ENCODE measurements at regions not wholly inside any gene's neighbourhood (a gene's known extent, or its start where the extent isn't known, plus 50 kb on each side); places are given as distances from the start of the nearest gene placed in this dataset.
A peak's percentile ranks its signal among the peaks of the same experiment; 100 is the strongest.

- no peak for FAIRE-seq
Observed at GRCh38 chr3:170660139-170660538, 74.3 kb upstream of the SLC7A14 start.

GRCh38 chr3:170657312-170657711, 71.4 kb upstream of the SLC7A14 start:
- in situ Hi-C loops (cut with MboI), result no loop called here
- no peak for TF ChIP-seq E2F1 (CRISPR knock-in tag; IDR thresholded peaks at IDR 0.05)
- TF ChIP-seq IRF9 (tag; IDR thresholded peaks at IDR 0.05), result no peak
- no peak for TF ChIP-seq PHB2 (IDR thresholded peaks at IDR 0.05; ENCODE audit: low read depth)
- TF ChIP-seq MTA3 (IDR thresholded peaks at IDR 0.05; ENCODE audit: borderline replicate concordance), result no peak
- TF ChIP-seq ILK (tag; IDR thresholded peaks at IDR 0.05; ENCODE audit: borderline replicate concordance, low read depth), result no peak
- no peak for TF ChIP-seq ZKSCAN3 (CRISPR knock-in tag; IDR thresholded peaks at IDR 0.05)
- TF ChIP-seq HLTF (IDR thresholded peaks at IDR 0.05), result no peak
- no peak for TF ChIP-seq HMG20B (CRISPR knock-in tag; IDR thresholded peaks at IDR 0.05)
- TF ChIP-seq TGIF2 (CRISPR knock-in tag; IDR thresholded peaks at IDR 0.05), result no peak
- TF ChIP-seq, protein P1, sequence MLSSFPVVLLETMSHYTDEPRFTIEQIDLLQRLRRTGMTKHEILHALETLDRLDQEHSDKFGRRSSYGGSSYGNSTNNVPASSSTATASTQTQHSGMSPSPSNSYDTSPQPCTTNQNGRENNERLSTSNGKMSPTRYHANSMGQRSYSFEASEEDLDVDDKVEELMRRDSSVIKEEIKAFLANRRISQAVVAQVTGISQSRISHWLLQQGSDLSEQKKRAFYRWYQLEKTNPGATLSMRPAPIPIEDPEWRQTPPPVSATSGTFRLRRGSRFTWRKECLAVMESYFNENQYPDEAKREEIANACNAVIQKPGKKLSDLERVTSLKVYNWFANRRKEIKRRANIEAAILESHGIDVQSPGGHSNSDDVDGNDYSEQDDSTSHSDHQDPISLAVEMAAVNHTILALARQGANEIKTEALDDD (IDR thresholded peaks at IDR 0.05), result no peak
- no peak for TF ChIP-seq ZNF23 (CRISPR knock-in tag; IDR thresholded peaks at IDR 0.05)

More at GRCh38 chr3:170660139-170660538, 74.3 kb upstream of the SLC7A14 start:
- Histone ChIP-seq H3K36me3 (ENCODE audit: control insufficient read depth, insufficient read depth, low read length) (no peaks in the 10 kb centered on the region), H3K27ac (ENCODE audit: extremely low read depth, low read depth, low read length) (no peak overlapping the region), H3K79me2 (ENCODE audit: control insufficient read depth, insufficient read depth, low read length) (no peaks in the 10 kb centered on the region), H3K9ac (ENCODE audit: insufficient read depth in 1 of 2, low read depth in 2 of 2, low read length in 2 of 2) (no peak overlapping the region), H3K27me3 (ENCODE audit: control insufficient read depth in 2 of 2, insufficient read depth in 2 of 2, low read length in 2 of 2) (no peaks in the 10 kb centered on the region), H3K9me3 (replicated peaks; ENCODE audit: control insufficient read depth, insufficient read depth, low read depth, low read length) (no peaks in the 10 kb centered on the region), H3K4me3 (no peak overlapping the region), H2AFZ (ENCODE audit: low read depth, low read length) (peak overlapping the region; percentile 78), H3K4me1 (replicated peaks in 1 of 2; ENCODE audit: control insufficient read depth in 2 of 2, insufficient read depth in 2 of 2, low read length in 2 of 2) (peaks cover 0 to 5% of the 10 kb centered on the region in 2 experiments; a peak in 2 of 5 replicates), H3K9me1 (ENCODE audit: control insufficient read depth, insufficient read depth, low read length) (no peaks in the 10 kb centered on the region), H3K4me2 (ENCODE audit: insufficient read depth, low read length) (peak overlapping the region; percentile 8; the same call in 1 of the 2 replicates), H4K20me1 (replicated peaks; ENCODE audit: control insufficient read depth, insufficient read depth, low read length) (no peaks in the 10 kb centered on the region)
- ChIA-PET POLR2A (no interaction called here), CTCF (ENCODE audit: low intra/inter-chr PET ratio) (no interaction called here)
- peak; percentile 47; the same call in 2 of the 3 replicates for ATAC-seq
- TF ChIP-seq ILK (tag; IDR thresholded peaks at IDR 0.05; ENCODE audit: borderline replicate concordance, low read depth) (no peak), BACH1 (tag; IDR thresholded peaks at IDR 0.05) (0 out of 2 replicates have a peak, but pooled peaks have one; percentile 19), STAT5A (IDR thresholded peaks at IDR 0.05; ENCODE audit: borderline replicate concordance, low read length) (no peak), EZH2 (IDR thresholded peaks at IDR 0.05; ENCODE audit: borderline replicate concordance, low read depth, low read length) (no peak)
- TF ChIP-seq, protein P2, sequence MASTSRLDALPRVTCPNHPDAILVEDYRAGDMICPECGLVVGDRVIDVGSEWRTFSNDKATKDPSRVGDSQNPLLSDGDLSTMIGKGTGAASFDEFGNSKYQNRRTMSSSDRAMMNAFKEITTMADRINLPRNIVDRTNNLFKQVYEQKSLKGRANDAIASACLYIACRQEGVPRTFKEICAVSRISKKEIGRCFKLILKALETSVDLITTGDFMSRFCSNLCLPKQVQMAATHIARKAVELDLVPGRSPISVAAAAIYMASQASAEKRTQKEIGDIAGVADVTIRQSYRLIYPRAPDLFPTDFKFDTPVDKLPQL (IDR thresholded peaks at IDR 0.05; ENCODE audit: extremely low read depth, insufficient read length), result no peak
- WGBS (ENCODE audit: insufficient coverage, low coverage, missing lambda C conversion rate), result 29% methylated on average over 5 of the region's 5 CpGs
- BruUV-seq (replicated peaks), result no TSS peak
- DNase-seq (ENCODE audit: extremely low read depth in 1 of 4, low spot score in 3 of 4), result no peak
- in situ Hi-C loops (cut with MboI) (no loop called here), intact Hi-C loops (cut with micrococcal nuclease) (no loop called here)

More at GRCh38 chr3:170657312-170657711, 71.4 kb upstream of the SLC7A14 start:
- 31% methylated on average over 2 of the region's 2 CpGs for WGBS (ENCODE audit: insufficient coverage, low coverage, missing lambda C conversion rate)
- ChIA-PET POLR2A (no interaction called here), CTCF (ENCODE audit: low intra/inter-chr PET ratio) (no interaction called here)
- Histone ChIP-seq H3K27me3 (ENCODE audit: control insufficient read depth in 2 of 2, insufficient read depth in 2 of 2, low read length in 2 of 2) (no peaks in the 10 kb centered on the region), H3K4me3 (no peak overlapping the region), H3K27ac (ENCODE audit: extremely low read depth, low read depth, low read length) (no peak overlapping the region), H2AFZ (ENCODE audit: low read depth, low read length) (no peak overlapping the region), H3K4me1 (replicated peaks in 1 of 2; ENCODE audit: control insufficient read depth in 2 of 2, insufficient read depth in 2 of 2, low read length in 2 of 2) (peaks cover 3 to 5% of the 10 kb centered on the region in 2 experiments; a peak in 3 of 5 replicates), H3K9me3 (replicated peaks; ENCODE audit: control insufficient read depth, insufficient read depth, low read depth, low read length) (no peaks in the 10 kb centered on the region), H3K9ac (ENCODE audit: insufficient read depth in 1 of 2, low read depth in 2 of 2, low read length in 2 of 2) (no peak overlapping the region), H3K4me2 (ENCODE audit: insufficient read depth, low read length) (no peak overlapping the region), H3K36me3 (ENCODE audit: control insufficient read depth, insufficient read depth, low read length) (no peaks in the 10 kb centered on the region), H3K9me1 (ENCODE audit: control insufficient read depth, insufficient read depth, low read length) (no peaks in the 10 kb centered on the region), H3K79me2 (ENCODE audit: control insufficient read depth, insufficient read depth, low read length) (no peaks in the 10 kb centered on the region), H4K20me1 (replicated peaks; ENCODE audit: control insufficient read depth, insufficient read depth, low read length) (no peaks in the 10 kb centered on the region)
- FAIRE-seq, result no peak
- intact Hi-C loops (cut with micrococcal nuclease), result no loop called here
- ATAC-seq, result no peak
- no peak for DNase-seq (ENCODE audit: extremely low read depth in 1 of 4, low spot score in 3 of 4)
- no TSS peak for BruUV-seq (replicated peaks)

All from K562 (cell line).